Superior temporal gyrus (tissue), 1 donor: ENCODE measurements at regions not wholly inside any gene's neighbourhood (a gene's known extent, or its start where the extent isn't known, plus 50 kb on each side); places are given as distances from the start of the nearest gene placed in this dataset.
A peak's percentile ranks its signal among the peaks of the same experiment; 100 is the strongest.

Source experiments
- DNase-seq: peaks from one replicate; pipeline ENCODE4 v3.0.0-alpha.2; 2016; ENCODE audit errors: extremely low spot score

- no peak for DNase-seq
These were observed 1388.9 kb downstream of the C4orf33 start for GRCh38 chr4:130484826-130485225.

DNA sequence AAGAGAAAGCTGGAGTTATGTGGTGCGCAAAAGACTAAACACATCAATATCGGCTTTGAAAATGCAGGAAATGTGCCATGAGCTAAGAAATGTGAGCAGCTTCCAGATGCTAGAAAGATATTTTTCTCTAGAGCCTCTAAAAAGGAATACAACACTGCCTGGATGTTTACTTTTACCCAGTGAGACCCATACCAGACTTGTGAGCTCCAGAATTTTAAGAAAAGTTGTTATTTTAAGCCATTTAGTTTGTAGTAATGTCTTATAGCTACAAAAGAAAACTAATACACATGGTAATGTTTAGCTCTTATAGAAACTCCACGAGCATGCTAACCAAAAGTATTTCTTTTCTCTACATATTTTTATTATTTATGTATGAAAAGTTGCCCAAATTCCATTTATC lies 1389.4 kb downstream of the C4orf33 start:
- DNase-seq = no peak

DNA sequence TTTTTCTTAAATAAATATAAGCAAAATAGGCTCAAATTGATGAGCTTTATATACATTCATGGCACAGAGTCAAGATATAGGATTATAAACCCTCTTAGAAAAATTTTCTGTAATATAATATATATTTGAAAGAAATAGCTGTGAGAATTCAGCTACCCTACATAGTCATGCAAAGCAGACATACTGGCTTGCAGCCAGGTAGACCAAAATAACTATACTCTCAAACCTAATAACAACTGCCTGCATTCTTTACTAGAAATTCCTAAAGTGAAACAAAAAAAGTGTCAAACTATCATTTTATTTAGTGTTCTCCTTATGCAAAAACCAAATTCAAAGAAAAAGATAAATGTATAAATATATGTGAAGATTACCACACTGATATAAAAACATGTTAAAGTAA lies 1390.2 kb downstream of the C4orf33 start:
- DNase-seq = no peak

DNA sequence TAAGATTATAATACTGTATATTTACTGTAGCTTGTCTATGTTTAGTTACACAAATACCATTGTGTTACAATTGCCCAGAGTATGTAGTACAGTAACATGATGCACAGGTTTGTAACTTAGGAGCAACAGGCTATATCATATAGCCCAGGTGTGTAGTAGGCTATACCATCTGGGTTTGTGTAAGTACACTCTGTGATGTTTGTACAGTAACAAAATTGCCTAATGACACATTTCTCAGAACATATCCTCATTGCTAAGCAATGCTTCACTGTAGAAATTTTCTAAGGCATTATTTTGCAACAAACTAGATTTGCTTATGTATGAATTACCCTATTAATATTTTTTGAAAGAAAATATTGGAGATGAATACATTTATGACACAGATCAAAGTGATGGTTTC lies 1390.9 kb downstream of the C4orf33 start:
- DNase-seq = no peak

- no peak for DNase-seq
These were observed 1414.7 kb downstream of the C4orf33 start for GRCh38 chr4:130510661-130511060.

GRCh38 chr4:130511776-130512175 lies 1415.8 kb downstream of the C4orf33 start:
- DNase-seq = no peak

GRCh38 chr4:130524057-130524456 lies 1428.1 kb downstream of the C4orf33 start:
- DNase-seq = no peak

DNA sequence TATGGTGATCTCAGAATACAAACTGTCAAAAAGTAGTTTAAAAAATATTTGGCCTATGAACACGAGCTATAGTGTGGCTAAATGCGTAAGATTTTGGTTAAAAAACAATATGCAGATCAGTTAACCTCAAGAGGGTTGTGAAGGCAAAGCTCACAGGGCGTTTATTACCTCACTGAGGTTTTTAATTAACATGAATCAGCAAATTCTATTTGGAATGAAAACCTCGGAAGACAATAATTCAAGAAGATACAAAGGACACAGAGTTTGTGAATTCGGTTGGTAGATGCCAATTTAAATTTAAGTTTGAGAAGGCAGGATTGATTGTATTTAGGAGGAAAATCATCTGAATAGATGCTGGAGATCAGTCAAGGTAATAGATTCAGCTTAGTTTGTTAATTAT lies 1434.6 kb downstream of the C4orf33 start:
- no peak for DNase-seq

DNA sequence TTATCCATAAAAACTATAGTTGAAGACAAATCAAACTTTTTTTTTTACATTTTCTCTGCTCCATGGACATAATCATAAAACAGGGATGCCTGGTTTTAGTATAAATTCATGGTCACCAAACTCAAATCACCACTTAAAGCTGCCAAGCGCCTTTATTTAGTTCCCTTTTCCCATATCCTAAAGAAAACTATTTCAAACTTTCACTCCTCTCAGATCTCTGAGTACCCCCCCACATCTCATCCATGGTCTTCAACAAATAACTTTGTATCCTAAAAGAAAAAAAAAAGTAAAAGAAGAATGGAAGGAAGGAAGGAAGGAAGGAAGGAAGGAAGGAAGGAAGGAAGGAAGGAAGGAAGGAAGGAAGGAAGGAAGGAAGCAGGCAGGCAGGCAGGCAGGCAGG lies 1438.7 kb downstream of the C4orf33 start:
- DNase-seq = no peak

DNA sequence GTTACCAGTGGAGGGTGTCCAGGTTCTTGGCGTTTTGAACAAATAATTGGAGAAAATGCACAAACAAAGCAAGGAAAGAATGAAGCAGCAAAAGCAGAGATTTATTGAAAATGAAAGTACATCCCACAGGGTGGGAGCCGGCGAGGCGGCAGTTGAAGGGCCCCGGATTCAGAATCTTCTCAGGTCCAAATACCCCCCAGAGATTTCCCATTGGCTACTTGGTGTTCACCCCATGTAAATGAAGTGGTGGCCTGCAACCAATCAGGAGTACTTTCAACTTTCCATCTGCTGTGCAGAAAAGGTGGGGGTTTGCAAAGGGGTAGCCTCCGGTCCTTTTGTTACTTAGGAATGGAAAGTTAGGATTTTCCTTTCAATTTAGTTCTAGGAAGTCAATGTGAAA lies 1447.0 kb downstream of the C4orf33 start:
- DNase-seq = no peak

DNA sequence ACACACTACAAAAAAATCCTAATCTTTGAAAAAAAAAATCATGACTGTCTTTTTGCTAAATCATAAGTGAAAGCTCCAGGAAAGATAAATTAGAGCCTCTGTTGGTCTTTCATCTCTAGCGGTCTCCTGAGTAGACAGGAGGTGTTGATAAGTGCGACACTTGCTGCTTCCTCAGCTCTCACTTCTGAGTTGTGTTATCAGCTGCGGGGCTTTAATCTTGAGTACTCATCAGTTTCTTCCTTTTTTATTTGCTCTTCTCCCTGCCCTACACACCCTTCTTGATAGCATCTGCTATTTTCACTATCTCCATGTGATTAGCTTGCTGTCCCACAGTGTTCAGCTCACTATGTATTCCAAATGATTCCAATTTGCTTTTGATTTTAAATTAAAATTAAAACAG lies 1449.2 kb downstream of the C4orf33 start:
- DNase-seq = no peak

DNA sequence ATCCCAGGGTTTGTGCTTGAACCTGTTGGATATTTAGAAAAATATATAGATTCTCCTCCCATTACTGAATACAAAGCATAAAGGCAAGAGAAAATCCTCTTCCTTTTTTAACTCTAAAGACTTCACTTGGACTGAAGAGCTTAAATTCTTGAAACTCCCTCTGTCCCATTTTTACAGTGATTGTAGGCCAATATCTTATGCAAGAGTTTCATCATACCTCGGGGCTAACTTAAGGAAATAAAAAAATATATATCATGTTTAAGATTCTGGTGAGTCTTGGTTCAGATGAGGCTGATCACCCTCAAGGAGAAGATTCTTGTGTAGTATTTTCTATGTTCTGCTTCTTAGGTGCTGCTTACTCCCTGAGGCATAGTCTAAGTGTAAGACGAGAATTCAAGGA lies 1449.6 kb downstream of the C4orf33 start:
- no peak for DNase-seq

DNA sequence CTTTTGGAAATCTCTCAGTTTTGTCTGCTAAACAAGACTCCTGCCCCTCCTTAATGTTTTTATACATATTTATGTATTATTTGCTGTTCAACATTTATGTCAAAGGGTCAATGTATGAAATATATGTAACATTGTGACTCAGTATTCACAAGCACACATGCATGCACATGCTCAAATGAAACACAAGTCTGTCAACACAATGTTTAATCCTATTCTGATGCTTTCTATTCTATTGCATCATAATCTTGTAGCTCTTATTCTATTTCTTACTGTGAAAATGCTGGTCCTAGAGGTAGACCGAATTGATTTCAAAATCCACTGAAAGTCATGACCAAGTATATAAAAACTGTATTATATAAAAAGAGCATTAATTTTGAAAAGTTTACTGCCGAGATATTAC lies 1463.3 kb downstream of the C4orf33 start:
- no peak for DNase-seq

DNA sequence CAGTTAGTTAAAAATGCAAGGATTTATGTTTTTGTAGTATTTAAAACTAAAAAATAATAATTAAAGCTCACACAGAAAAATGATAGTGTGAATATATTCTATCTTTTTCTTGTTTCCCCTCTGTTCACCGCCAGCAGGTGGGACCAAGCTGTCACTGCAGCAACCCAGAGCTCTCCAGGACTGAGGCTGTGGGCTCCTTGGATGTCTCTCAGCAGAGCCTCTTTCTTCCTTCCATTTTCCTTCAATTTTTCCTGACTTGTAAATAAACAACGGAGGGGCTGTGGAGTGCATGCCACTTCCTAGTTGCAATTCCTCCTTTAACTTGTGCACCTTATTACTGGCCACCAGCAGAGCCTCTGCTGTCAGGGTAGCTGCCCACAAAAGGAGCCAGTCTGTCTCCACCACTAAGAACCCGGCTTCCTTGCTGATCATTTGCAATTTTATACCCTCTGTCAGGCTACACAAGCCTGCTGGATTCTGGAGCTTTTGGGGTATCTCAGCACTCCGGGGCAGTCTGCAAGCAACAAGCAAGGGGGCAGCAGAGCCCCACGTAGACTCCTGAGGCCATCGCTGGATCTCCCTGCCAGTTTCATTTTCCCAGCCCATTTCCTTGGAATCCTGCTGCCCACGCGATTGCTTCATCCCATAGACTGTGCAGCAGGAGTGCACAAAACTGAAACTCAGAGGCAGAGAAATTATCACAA lies 1467.4 kb downstream of the C4orf33 start:
- peak; percentile 27 for DNase-seq

DNA sequence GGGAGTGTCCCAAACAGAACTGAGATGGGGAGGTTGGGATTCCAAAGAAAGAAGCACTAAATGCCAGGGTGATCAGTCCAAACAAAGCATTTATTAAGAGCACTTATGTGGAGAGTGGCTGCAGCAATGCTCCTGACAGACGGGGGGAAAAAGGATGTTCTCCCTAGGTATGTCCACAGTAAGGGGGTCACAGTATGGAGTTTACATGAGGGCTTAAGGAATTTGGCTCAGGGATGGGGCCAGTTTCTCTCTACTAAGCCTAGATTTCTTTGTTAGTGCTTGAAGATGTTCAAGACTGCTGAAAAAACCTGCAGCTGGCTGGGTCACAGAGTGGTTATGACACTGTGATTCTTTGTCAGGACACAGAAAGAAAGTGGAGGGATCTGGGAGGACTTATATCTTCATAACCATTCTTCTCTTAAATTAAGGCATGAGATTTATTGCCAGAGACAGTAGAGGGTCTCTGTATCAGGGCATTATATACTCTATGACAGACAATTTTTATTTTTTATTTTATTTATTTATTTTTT lies 1468.0 kb downstream of the C4orf33 start:
- DNase-seq = no peak

GRCh38 chr4:130568746-130569145 lies 1472.8 kb downstream of the C4orf33 start:
- no peak for DNase-seq

- DNase-seq = no peak
These were observed 1477.8 kb downstream of the C4orf33 start for GRCh38 chr4:130573742-130574141.

- no peak for DNase-seq
These were observed 1478.3 kb downstream of the C4orf33 start for GRCh38 chr4:130574215-130574614.

GRCh38 chr4:130576218-130576617 lies 1480.3 kb downstream of the C4orf33 start:
- DNase-seq = no peak

GRCh38 chr4:130591091-130591490 lies 1495.1 kb downstream of the C4orf33 start:
- no peak for DNase-seq

DNA sequence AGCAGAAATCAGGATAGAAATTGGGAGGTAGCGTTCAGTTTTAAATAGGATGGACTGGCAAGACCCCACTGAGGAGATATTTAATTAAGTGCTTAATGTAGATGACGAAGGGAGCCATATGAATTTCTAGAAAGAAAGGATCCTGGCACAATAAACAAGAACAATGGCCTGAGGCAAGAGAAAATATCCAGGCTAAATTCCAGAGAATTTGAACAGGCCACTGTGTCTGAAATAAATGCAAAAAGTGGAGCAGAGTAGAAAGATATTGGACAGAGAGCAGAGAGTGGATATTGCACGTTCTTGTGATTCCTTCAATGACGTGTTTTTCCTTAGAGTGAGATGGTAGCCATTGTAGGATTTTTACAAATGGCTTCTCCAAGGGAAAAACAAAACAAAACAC lies 1504.8 kb downstream of the C4orf33 start:
- DNase-seq = no peak

DNA sequence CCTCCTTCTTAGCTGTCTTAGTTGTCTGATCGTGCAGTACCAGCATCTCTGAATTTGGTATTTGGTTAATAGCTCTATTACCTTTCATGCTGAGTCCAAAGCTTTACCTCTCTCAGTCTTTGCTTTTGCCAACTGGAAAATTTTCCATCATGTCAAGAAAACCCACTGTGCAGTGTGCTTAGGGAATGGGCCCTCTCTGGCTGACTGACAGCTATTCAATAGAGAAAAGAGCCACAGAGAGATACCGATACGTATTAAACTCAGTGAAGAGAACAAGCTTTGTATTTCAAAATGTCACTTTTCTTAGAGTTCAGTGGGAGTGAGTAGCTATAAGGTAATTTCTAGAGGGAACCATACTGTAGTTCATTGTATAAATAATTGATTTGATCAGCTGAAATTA lies 1507.1 kb downstream of the C4orf33 start:
- DNase-seq = no peak

- no peak for DNase-seq
These were observed 1512.2 kb downstream of the C4orf33 start for GRCh38 chr4:130608121-130608520.

- DNase-seq = no peak
These were observed 1532.6 kb downstream of the C4orf33 start for GRCh38 chr4:130628531-130628930.
